ENCODE measurements at regions not wholly inside any gene's neighbourhood (a gene's known extent, or its start where the extent isn't known, plus 50 kb on each side); places are given as distances from the start of the nearest gene placed in this dataset.

- TF ChIP-seq CTCF (IDR thresholded peaks at IDR 0.05), result no peak
- TF ChIP-seq EP300 (IDR thresholded peaks at IDR 0.05), result no peak
- no peak for TF ChIP-seq POLR2A (IDR thresholded peaks at IDR 0.05)
Observed at GRCh38 chr4:111573386-111573785, 571.9 kb upstream of the FAM241A start.
